Activated effector memory CD4-positive, alpha-beta T cell treated with anti-CD3 and anti-CD28 coated beads, Interleukin-2, amount 50 U/mL, for 16 hours (primary cell): ENCODE measurements at regions not wholly inside any gene's neighbourhood (a gene's known extent, or its start where the extent isn't known, plus 50 kb on each side); places are given as distances from the start of the nearest gene placed in this dataset.
"Not testable (repeated sequence)": the region's sequence is repeated elsewhere in the genome, so short reads cannot be mapped to it uniquely, and the experiment has no call there.

Experiments used
- DNase-seq: peaks from one replicate; pipeline ENCODE4 v3.0.0-alpha.2; 2020

- no peak for DNase-seq
Observed at GRCh38 chr1:104182251-104182650, 432.6 kb downstream of the AMY1C start.

- DNase-seq = no peak
Observed at GRCh38 chr1:104189207-104189606, 439.5 kb downstream of the AMY1C start.

GRCh38 chr1:104190821-104191220 is 441.1 kb downstream of the AMY1C start:
- DNase-seq = no peak

GRCh38 chr1:104195395-104195794 is 445.7 kb downstream of the AMY1C start:
- no peak for DNase-seq

- DNase-seq = no peak
Observed at GRCh38 chr1:104196136-104196535, 446.4 kb downstream of the AMY1C start.

GRCh38 chr1:104197516-104197915 is 447.8 kb downstream of the AMY1C start:
- no peak for DNase-seq

- no peak for DNase-seq
Observed at GRCh38 chr1:104212239-104212638, 462.5 kb downstream of the AMY1C start.

GRCh38 chr1:104217395-104217986 is 467.8 kb downstream of the AMY1C start:
- not testable (repeated sequence) for DNase-seq

- DNase-seq = no peak
Observed at GRCh38 chr1:104229860-104230259, 480.2 kb downstream of the AMY1C start.

- no peak for DNase-seq
Observed at GRCh38 chr1:104231676-104232075, 482.0 kb downstream of the AMY1C start.

GRCh38 chr1:104235141-104235540 is 485.4 kb downstream of the AMY1C start:
- no peak for DNase-seq

- DNase-seq = no peak
Observed at GRCh38 chr1:104238991-104239390, 489.3 kb downstream of the AMY1C start.

- DNase-seq = no peak
Observed at GRCh38 chr1:104248385-104248784, 498.7 kb downstream of the AMY1C start.

GRCh38 chr1:104259481-104259880 is 509.8 kb downstream of the AMY1C start:
- DNase-seq = no peak

GRCh38 chr1:104263110-104263509 is 513.4 kb downstream of the AMY1C start:
- DNase-seq = not testable (repeated sequence)

GRCh38 chr1:104264521-104264920 is 514.8 kb downstream of the AMY1C start:
- DNase-seq = no peak

- DNase-seq = no peak
Observed at GRCh38 chr1:104265163-104265562, 515.5 kb downstream of the AMY1C start.

- no peak for DNase-seq
Observed at GRCh38 chr1:104266612-104267011, 516.9 kb downstream of the AMY1C start.

- not testable (repeated sequence) for DNase-seq
Observed at GRCh38 chr1:104288322-104288721, 538.6 kb downstream of the AMY1C start.

- DNase-seq = no peak
Observed at GRCh38 chr1:104291156-104291555, 541.5 kb downstream of the AMY1C start.

- no peak for DNase-seq
Observed at GRCh38 chr1:104294259-104294658, 544.6 kb downstream of the AMY1C start.

- no peak for DNase-seq
Observed at GRCh38 chr1:104295511-104295910, 545.8 kb downstream of the AMY1C start.

- DNase-seq = no peak
Observed at GRCh38 chr1:104309673-104310072, 560.0 kb downstream of the AMY1C start.

GRCh38 chr1:104315823-104316222 is 566.1 kb downstream of the AMY1C start:
- DNase-seq = no peak

- no peak for DNase-seq
Observed at GRCh38 chr1:104322131-104322530, 572.4 kb downstream of the AMY1C start.

- DNase-seq = no peak
Observed at GRCh38 chr1:104329278-104329677, 579.6 kb downstream of the AMY1C start.
